IMR-90 (cell line): ENCODE measurements at regions not wholly inside any gene's neighbourhood (a gene's known extent, or its start where the extent isn't known, plus 50 kb on each side); places are given as distances from the start of the nearest gene placed in this dataset.

Source experiments
- ATAC-seq: fragments of 200-7000 bp; cut with Tn5 transposase; 2 replicates; pipeline ENCODE4 v1.9.1; 2020; ENCODE audit warnings: low read depth, mild to moderate bottlenecking, moderate library complexity
- BruUV-seq: library from RNA; stranded (reverse); fragments of 400-500 nt; replicated peaks from 2 replicates; lab custom pipeline; 2021; lab: Mats Ljungman, UMichigan
- CTCF ChIA-PET: fragments of 300-600 bp; formaldehyde crosslinking; extraction: SDS; loops from one replicate; lab custom pipeline; 2021; ENCODE audit warnings: antibody characterized with exemption; lab: Yijun Ruan, JAX
- POLR2A ChIA-PET: fragments of 300-600 bp; sonication (Branson Sonifier 250); formaldehyde crosslinking; loops from one replicate; lab custom pipeline; 2022; ENCODE audit warnings: antibody characterized with exemption; ENCODE audit not compliant: unreplicated experiment; lab: Charles Lee
- DNase-seq: peaks from one replicate; pipeline ENCODE4 v3.0.0; 2013
- H2AFZ ChIP-seq: replicated peaks from 2 replicates; pipeline ENCODE3; 2013; ENCODE audit warnings: low read length, mild to moderate bottlenecking; ENCODE audit not compliant: poor library complexity
- H2AK5ac ChIP-seq: 2 replicates; pipeline ENCODE4 v1.6.1; 2013; ENCODE audit warnings: low read depth, low read length, inconsistent platforms
- H2AK9ac ChIP-seq: replicated peaks from 2 replicates; pipeline ENCODE3; 2013; ENCODE audit warnings: mild to moderate bottlenecking, low read depth, low read length, moderate library complexity; ENCODE audit not compliant: poor library complexity
- H2BK120ac ChIP-seq: 2 replicates; pipeline ENCODE4 v1.6.1; 2013; ENCODE audit warnings: low read depth, low read length, inconsistent platforms
- H2BK15ac ChIP-seq: 3 replicates; pipeline ENCODE4 v1.6.1; 2013; ENCODE audit warnings: low read depth, low read length, inconsistent platforms
- H2BK20ac ChIP-seq: 2 replicates; pipeline ENCODE4 v1.6.1; 2013; ENCODE audit warnings: low read depth, mild to moderate bottlenecking, inconsistent platforms, low read length, moderate library complexity
- H2BK5ac ChIP-seq: 2 replicates; pipeline ENCODE4 v1.6.1; 2013; ENCODE audit warnings: mild to moderate bottlenecking, low read depth, low read length, inconsistent platforms; ENCODE audit not compliant: poor library complexity, severe bottlenecking
- H3K14ac ChIP-seq: replicated peaks from 2 replicates; pipeline ENCODE4 v1.6.1; 2013; ENCODE audit warnings: low read depth, low read length, inconsistent platforms
- H3K18ac ChIP-seq: 2 replicates; pipeline ENCODE4 v1.6.1; 2013; ENCODE audit warnings: low read depth, low read length, control low read depth
- H3K23ac ChIP-seq: 2 replicates; pipeline ENCODE4 v1.6.1; 2013; ENCODE audit warnings: low read depth, low read length, inconsistent platforms
- H3K27ac ChIP-seq: 2 replicates; pipeline ENCODE4 v1.5.1; 2013; ENCODE audit warnings: mild to moderate bottlenecking, control low read depth, low read length; ENCODE audit not compliant: insufficient read depth
- H3K27me3 ChIP-seq: 2 replicates; pipeline ENCODE4 v1.6.1; 2013; ENCODE audit warnings: low read length; ENCODE audit not compliant: control insufficient read depth, insufficient read depth
- H3K36me3 ChIP-seq: 2 replicates; pipeline ENCODE4 v1.6.1; 2013; ENCODE audit warnings: low read length, mixed read lengths; ENCODE audit not compliant: control insufficient read depth, insufficient read depth
- H3K4ac ChIP-seq: 2 replicates; pipeline ENCODE4 v1.6.1; 2013; ENCODE audit warnings: low read depth, low read length, inconsistent platforms
- H3K4me1 ChIP-seq: 2 replicates; pipeline ENCODE4 v1.6.1; 2013; ENCODE audit warnings: low read length, mixed read lengths; ENCODE audit not compliant: control insufficient read depth, insufficient read depth
- H3K4me2 ChIP-seq: 2 replicates; pipeline ENCODE4 v1.6.1; 2013; ENCODE audit warnings: low read depth, mild to moderate bottlenecking, control low read depth, low read length, moderate library complexity
- H3K4me3 ChIP-seq: 2 replicates; pipeline ENCODE4 v1.5.1; 2013; ENCODE audit warnings: low read depth, mild to moderate bottlenecking, control low read depth, low read length, moderate library complexity; ENCODE audit not compliant: insufficient read depth
- H3K56ac ChIP-seq: 2 replicates; pipeline ENCODE4 v1.6.1; 2013; ENCODE audit warnings: low read length, inconsistent platforms; ENCODE audit not compliant: insufficient read depth; ENCODE audit errors: extremely low read depth
- H3K79me1 ChIP-seq, 2 experiments: 2 replicates each; pipeline ENCODE4 v1.6.1; 2013; ENCODE audit warnings: low read length in 2 of 2, inconsistent platforms in 1 of 2, low read depth in 1 of 2
- H3K9ac ChIP-seq: 2 replicates; pipeline ENCODE4 v1.6.1; 2013; ENCODE audit warnings: low read depth, low read length, control low read depth
- H3K9me1 ChIP-seq: 2 replicates; pipeline ENCODE4 v1.6.1; 2013; ENCODE audit warnings: low read length, inconsistent platforms; ENCODE audit not compliant: insufficient read depth
- H3K9me3 ChIP-seq: 2 replicates; pipeline ENCODE4 v1.6.1; 2013; ENCODE audit warnings: low read length; ENCODE audit not compliant: control insufficient read depth, insufficient read depth
- H4K20me1 ChIP-seq: 2 replicates; pipeline ENCODE4 v1.6.1; 2013; ENCODE audit warnings: low read length, inconsistent platforms; ENCODE audit not compliant: insufficient read depth
- H4K5ac ChIP-seq: 2 replicates; pipeline ENCODE4 v1.6.1; 2013; ENCODE audit warnings: mild to moderate bottlenecking, low read depth, low read length, control low read depth
- H4K8ac ChIP-seq, 2 experiments: 2 replicates each; pipeline ENCODE4 v1.6.1; 2013; ENCODE audit warnings: low read depth in 2 of 2, low read length in 2 of 2, control low read depth in 1 of 2, inconsistent platforms in 1 of 2
- H4K91ac ChIP-seq: 2 replicates; pipeline ENCODE4 v1.6.1; 2013; ENCODE audit warnings: low read depth, low read length, inconsistent platforms; ENCODE audit not compliant: insufficient read depth
- MAFK ChIP-seq: IDR thresholded peaks from 2 replicates; pipeline ENCODE4 v1.6.1; 2012; ENCODE audit warnings: low read depth, low read length, improper control_type of control experiment
- NFE2L2 ChIP-seq: fragments of 150-350 bp; IDR thresholded peaks from 2 replicates; pipeline ENCODE4 v1.6.1; 2016; ENCODE audit warnings: low read depth, mild to moderate bottlenecking, low read length
- WGBS, 2 experiments: methylation state at CpG; one replicate each; pipeline versions ENCODE4 v1.1.5 to v1.1.7; 2013; ENCODE audit warnings: missing lambda C conversion rate in 2 of 2; ENCODE audit not compliant: insufficient read length in 1 of 2; ENCODE audit errors: extremely low coverage in 2 of 2; 5-methylcytosine and 5-hydroxymethylcytosine counted together
- dilution Hi-C: fragments of 300-500 bp; cut with HindIII; formaldehyde crosslinking; loops from one replicate; pipeline ENCODE4 v1.14.3; 2018; ENCODE audit warnings: low sequenced_read_pairs; ENCODE audit not compliant: unreplicated experiment
- in situ Hi-C: fragments of 300-500 bp; cut with MboI; formaldehyde crosslinking; loops from 3 replicates; pipeline ENCODE4 v1.14.3; 2019; ENCODE audit warnings: low sequenced_read_pairs, inconsistent platforms, mixed read lengths
- intact Hi-C: fragments of 100-400 bp; cut with micrococcal nuclease; formaldehyde crosslinking; loops from 2 replicates; pipeline ENCODE4 v1.10.0; 2022

GRCh38 chr21:27371115-27371974, 404.5 kb upstream of the ADAMTS5 start:
- peak overlapping the region; percentile 39; the same call in 1 of the 2 replicates for H3K4me2 ChIP-seq

More at GRCh38 chr21:27371115-27371974, 404.5 kb upstream of the ADAMTS5 start:
- Histone ChIP-seq H3K79me1 (no peaks in the 10 kb centered on the region), H4K91ac (peak overlapping the region; percentile 78; the same call in 1 of the 2 replicates), H2AK9ac (no peak overlapping the region), H3K23ac (0 out of 2 replicates have a peak overlapping the region, but pooled peaks have one; percentile 20), H3K4ac (peak overlapping the region; percentile 59; the same call in 1 of the 2 replicates), H2AFZ (no peak overlapping the region), H3K9me1 (peaks cover 5% of the 10 kb centered on the region; the same call in 1 of the 2 replicates), H3K4me1 (peaks cover 7% of the 10 kb centered on the region; the same call in 1 of the 2 replicates), H3K4me3 (no peak overlapping the region), H3K9me3 (no peaks in the 10 kb centered on the region), H3K9ac (no peak overlapping the region), H4K20me1 (no peaks in the 10 kb centered on the region), H3K14ac (peak overlapping the region; percentile 93; the same call in 1 of the 2 replicates), H2BK15ac (peak overlapping the region; percentile 85; the same call in 1 of the 3 replicates), H4K8ac (peak overlapping the region in 1 of 2 experiments; percentile 67; a peak in 2 of 4 replicates), H2BK5ac (peak overlapping the region; percentile 88), H2BK20ac (peak overlapping the region; percentile 87), H3K27ac (peak overlapping the region; percentile 33; the same call in 1 of the 2 replicates), H3K56ac (no peak overlapping the region; the same call in 1 of the 2 replicates), H4K5ac (peak overlapping the region; percentile 75; the same call in 1 of the 2 replicates), H3K27me3 (no peaks in the 10 kb centered on the region), H2AK5ac (0 out of 2 replicates have a peak overlapping the region, but pooled peaks have one; percentile 44), H3K36me3 (no peaks in the 10 kb centered on the region), H3K18ac (peak overlapping the region; percentile 95), H2BK120ac (peak overlapping the region; percentile 90)
- ChIA-PET CTCF (interaction anchor here (0.7 to 1.0 kb wide), 3 partner anchors 24 to 635 kb away, joined by 3 to 4 read pairs (median 3); no protein-coding TSS in a partner anchor), POLR2A (no interaction called here)
- in situ Hi-C loops (no loop called here), dilution Hi-C loops (no loop called here), intact Hi-C loops (no loop called here)
- ATAC-seq, result peak; percentile 54
- TF ChIP-seq NFE2L2, result no peak
- peak; percentile 35; the same call in 1 of the 2 replicates for TF ChIP-seq MAFK
- peak; percentile 33 for DNase-seq
- no CpG with 5 or more reads among the region's 5 CpGs for WGBS, 2 experiments
- no TSS peak for BruUV-seq
